ENCODE measurements at regions not wholly inside any gene's neighbourhood (a gene's known extent, or its start where the extent isn't known, plus 50 kb on each side); places are given as distances from the start of the nearest gene placed in this dataset.

DNA sequence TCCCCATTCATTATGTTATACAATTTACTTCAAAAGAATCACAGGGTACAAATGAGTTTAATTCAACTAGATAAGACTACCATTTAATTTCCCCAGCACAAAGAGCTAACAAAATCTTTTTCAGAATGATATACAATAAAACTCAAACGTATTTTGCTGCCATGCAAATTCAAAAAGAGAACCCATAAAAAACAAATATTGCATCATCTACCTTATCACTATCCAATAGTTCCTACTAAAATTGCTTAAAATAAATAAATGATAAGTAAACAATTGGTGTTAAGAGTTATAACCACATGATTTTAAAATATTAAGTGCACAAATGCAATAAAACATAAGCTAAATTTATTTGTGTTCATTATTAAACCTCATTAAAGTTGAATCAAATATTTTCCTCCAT lies 919.4 kb downstream of the SLITRK5 start:
- TF ChIP-seq, protein P1, sequence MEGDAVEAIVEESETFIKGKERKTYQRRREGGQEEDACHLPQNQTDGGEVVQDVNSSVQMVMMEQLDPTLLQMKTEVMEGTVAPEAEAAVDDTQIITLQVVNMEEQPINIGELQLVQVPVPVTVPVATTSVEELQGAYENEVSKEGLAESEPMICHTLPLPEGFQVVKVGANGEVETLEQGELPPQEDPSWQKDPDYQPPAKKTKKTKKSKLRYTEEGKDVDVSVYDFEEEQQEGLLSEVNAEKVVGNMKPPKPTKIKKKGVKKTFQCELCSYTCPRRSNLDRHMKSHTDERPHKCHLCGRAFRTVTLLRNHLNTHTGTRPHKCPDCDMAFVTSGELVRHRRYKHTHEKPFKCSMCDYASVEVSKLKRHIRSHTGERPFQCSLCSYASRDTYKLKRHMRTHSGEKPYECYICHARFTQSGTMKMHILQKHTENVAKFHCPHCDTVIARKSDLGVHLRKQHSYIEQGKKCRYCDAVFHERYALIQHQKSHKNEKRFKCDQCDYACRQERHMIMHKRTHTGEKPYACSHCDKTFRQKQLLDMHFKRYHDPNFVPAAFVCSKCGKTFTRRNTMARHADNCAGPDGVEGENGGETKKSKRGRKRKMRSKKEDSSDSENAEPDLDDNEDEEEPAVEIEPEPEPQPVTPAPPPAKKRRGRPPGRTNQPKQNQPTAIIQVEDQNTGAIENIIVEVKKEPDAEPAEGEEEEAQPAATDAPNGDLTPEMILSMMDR (conservative IDR thresholded peaks at IDR 0.05; ENCODE audit: low read depth, low read length): no peak
- TF ChIP-seq EZH2 (IDR thresholded peaks at IDR 0.05; ENCODE audit: low read length, unreplicated experiment) (no peak), EZH2phosphoT487 (IDR thresholded peaks at IDR 0.05; ENCODE audit: borderline replicate concordance, low read length) (no peak)
